GM21526 (cell line): ENCODE measurements at regions not wholly inside any gene's neighbourhood (a gene's known extent, or its start where the extent isn't known, plus 50 kb on each side); places are given as distances from the start of the nearest gene placed in this dataset.

Experiments
- ATAC-seq: cut with Tn5 transposase; IDR thresholded peaks from one replicate; pipeline ENCODE4 v1.9.1; 2021; ENCODE audit warnings: moderate library complexity; ENCODE audit not compliant: unreplicated experiment, low FRiP score

- no peak for ATAC-seq
Observed at GRCh38 chr4:23674694-23675093, 215.2 kb downstream of the PPARGC1A start.

DNA sequence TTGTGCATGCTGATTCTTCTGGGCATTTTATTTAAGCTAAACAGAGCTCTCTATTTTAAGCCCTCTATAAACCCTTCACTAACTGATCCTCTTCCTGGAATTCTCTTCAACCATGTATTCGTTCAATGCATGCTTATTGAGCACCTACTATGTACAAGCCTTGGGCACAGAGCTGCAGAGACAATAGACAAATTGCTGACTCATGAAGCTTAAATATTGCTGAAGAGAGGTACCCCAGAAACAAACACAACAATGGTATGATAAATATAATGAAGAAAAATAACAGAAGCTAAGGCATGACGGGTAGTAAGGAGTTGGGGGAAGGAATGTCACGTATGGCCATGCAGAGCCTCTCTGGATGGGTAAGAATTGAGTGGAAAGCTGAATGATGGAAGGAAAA lies 222.2 kb downstream of the PPARGC1A start:
- ATAC-seq: no peak

- ATAC-seq: no peak
Observed at GRCh38 chr4:23660865-23661264, 229.0 kb downstream of the PPARGC1A start.

GRCh38 chr4:23654791-23655190 lies 235.1 kb downstream of the PPARGC1A start:
- ATAC-seq: no peak

GRCh38 chr4:23648854-23649596 lies 240.8 kb downstream of the PPARGC1A start:
- ATAC-seq: no peak

- ATAC-seq: no peak
Observed at GRCh38 chr4:23635468-23635867, 254.4 kb downstream of the PPARGC1A start.

DNA sequence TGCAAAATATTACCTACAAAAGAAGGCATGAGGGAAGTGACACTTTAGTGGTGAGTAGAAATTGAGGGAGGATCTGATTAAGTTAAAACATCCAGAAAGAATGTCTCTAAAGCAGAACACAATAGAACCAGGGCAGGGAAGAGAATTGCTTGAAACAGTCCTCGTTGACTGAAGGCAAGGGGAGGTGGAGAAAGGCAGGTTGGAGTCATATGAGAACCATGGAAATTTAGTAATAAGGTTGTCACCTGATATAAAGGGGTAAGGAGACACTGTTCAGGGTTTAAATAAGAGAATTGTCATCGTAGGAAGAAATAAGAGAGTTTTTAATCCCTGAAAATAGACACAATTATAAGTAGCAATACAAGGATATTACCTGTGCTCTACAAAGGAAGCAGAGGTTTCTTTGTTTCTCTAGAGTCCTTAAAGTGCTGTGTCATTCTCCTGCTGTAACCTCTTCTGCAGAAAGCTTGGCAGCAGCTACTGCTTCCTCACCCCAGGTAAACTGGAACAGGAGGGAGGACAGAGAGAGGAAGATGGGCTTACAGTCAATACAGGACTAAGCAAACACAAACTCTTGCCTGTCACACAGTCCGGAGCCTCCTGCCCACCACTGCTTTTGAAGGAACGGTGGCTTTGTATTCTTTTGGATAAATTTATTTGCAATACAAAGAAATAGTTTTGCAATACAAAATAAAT lies 258.4 kb downstream of the PPARGC1A start:
- no peak for ATAC-seq

DNA sequence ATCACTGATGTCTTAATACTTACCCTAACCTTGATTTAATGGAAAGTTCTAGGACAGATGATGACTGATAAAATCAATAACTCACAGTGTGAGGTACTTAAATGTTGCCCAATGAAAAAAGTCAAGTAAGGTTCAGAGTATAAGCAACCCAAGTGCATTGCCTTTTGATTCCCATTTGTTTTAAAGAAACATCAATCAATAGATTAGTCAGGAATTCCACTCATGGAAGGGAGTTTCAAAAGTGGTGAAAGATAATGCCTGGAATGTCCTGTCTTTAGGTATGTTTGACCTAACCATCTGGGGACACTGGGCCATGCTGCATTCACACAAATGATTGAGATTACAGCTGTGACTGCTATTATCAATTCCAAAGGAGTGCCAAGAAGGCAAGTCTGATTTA lies 259.7 kb downstream of the PPARGC1A start:
- ATAC-seq: no peak

DNA sequence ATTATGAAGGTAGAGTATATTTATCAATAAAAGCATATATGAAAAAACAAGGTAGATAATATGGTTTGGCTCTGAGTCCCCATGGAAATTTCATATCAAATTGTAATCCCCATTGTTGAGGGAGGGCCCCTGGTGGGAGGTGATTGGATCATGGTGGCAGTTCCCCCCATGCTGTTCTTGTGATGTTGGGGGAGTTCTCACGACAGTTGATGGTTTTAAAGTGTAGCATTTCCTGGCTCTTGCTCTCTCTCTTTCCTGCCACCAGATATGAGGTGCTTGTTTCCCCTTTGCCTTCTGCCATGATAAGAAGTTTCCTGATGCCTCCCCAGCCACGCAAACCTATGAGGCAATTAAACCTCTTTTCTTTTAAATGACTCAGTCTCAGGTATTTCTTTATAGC lies 260.4 kb downstream of the PPARGC1A start:
- ATAC-seq: no peak

DNA sequence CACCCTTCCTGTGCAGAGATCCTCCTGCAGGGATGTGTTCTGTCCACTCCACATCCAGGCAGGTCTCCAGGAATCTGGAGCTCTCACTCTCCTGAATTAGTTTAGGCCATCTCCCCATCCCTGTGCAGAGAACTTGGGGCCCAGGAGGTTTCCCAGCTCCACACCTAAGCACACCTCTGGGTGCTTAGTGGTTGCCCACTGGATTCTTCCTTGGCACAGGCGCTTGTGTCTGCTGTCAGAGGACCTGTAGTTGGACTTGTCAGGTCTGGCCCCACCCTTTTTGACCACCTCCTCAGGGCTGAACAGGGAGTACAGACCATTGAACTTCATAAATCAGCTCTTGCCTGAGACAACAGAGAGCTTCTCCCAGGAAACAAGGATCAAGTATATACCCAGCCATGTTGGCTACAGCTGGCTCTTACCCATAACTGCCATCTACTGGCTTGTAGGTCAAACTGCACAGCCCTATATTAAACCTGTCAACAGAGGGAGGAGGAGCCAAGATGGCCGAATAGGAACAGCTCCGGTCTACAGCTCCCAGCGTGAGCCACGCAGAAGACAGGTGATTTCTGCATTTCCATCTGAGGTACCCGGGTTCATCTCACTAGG lies 275.5 kb downstream of the PPARGC1A start:
- ATAC-seq: no peak

- ATAC-seq: no peak
Observed at GRCh38 chr4:23613782-23614181, 276.1 kb downstream of the PPARGC1A start.

DNA sequence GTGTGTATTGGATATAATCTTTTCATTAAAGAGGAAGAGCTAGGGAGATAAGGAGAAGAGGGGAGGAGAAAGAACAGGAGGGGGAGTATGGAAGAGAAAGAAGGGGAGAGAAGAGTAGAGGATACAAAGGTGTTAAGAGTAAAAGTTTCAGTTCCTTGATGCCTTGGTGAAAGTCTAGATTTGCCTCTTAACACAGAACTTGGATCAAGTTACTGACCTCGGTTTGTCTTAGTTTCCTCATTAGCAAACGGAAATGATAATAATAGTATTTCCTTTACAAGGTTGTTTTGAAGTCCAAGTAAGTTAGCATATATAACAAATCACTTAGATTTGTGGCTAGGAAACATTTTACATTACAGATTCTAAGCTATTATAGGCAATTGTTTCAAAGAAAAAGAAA lies 287.1 kb downstream of the PPARGC1A start:
- no peak for ATAC-seq

DNA sequence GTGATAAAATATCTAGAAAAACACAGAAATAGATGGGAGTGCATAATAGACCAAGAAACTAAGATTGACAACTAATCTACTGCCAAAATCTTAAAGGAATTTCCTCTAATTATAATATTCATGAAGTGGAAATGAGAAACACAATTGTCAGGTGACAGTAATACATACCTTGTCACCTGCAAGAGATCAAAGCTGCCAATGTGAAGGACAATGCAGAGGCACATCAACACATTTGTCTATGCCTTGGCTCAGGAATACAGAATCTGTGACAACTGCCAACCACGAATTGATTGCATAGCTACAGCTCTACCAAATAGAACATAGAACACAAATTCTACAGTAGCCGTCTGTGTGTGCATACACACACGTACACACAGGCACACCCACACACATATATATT lies 295.7 kb downstream of the PPARGC1A start:
- no peak for ATAC-seq

DNA sequence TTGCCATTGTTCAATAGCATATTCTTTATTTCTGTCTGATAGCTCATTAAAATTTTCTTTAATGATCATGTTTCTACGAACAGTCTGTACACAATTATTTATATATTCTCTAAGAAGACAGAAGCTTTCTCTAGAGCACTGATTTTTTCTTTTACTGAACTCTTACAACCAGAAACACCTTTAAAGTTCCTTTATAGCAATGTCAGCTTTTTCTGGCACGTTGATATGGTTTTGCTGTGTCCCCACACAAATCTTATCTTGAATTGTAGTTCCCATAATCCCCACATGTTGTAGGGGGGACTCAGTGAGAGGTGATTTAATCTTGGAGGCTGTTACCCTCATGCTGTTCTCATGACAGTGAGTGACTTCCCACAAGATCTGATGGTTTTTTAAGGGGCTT lies 299.4 kb downstream of the PPARGC1A start:
- ATAC-seq: no peak

GRCh38 chr4:23584024-23584423 lies 305.8 kb downstream of the PPARGC1A start:
- no peak for ATAC-seq

GRCh38 chr4:23582671-23583070 lies 307.2 kb downstream of the PPARGC1A start:
- ATAC-seq: no peak

DNA sequence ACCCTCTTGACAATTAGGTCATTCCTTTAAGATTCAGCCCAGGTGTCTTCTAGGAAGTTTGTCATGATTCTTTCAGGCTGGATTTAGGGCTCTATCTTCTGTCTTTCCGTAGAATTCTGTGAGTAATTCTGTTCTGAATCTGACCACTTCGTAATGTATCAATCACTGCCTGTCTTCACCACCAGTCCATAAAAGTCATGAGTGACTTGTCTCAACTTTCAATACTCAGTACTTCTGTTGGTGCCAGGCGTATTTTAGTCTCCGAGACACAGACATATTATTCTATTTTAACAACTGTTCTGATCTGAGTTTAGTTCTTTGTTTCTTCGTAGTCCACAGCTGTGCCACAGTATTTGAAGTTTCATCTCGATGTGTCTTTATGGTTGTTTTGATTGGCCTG lies 310.7 kb downstream of the PPARGC1A start:
- ATAC-seq: no peak

- no peak for ATAC-seq
Observed at GRCh38 chr4:23577398-23577797, 312.4 kb downstream of the PPARGC1A start.

- no peak for ATAC-seq
Observed at GRCh38 chr4:23572382-23572781, 317.5 kb downstream of the PPARGC1A start.

- no peak for ATAC-seq
Observed at GRCh38 chr4:23567338-23567737, 322.5 kb downstream of the PPARGC1A start.

DNA sequence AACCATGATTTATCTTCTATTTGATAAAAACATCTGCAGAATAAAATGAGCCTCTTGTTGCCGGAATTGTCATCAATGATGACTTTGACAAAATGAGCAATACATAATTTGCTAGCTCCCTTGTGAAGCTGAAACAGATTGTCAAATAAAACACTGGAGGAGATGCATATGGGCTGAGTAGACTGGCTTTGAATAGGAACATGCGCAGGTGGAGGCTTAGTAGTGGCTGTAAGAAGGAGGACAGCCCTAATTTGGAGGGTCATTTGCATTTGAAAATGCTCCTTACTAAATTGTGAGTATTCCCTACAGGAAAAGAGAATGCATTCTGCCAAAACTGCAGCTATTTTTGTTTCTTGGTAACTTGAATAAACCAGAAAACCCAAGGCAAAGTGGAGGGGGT lies 329.1 kb downstream of the PPARGC1A start:
- ATAC-seq: no peak

DNA sequence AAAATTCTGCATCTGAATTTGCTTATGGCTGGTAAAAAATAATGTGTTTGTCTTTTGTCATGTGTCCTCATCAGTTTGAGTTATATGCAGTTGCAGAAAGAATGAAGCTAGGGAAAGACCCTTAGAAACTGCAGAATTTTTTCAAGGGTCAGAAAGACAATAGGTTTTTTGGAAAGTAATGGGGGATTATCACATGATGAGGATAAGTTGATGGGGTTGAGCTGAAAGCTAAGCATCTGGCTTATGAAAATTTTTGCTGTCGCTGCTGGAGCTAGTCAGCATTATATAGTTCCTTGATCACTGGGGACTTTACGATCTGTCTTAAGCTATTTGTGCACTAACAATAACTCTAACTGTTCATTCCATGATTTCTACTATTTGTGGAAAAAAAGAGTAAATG lies 331.7 kb downstream of the PPARGC1A start:
- ATAC-seq: no peak
